CD4-positive, alpha-beta T cell (primary cell): ENCODE measurements at regions not wholly inside any gene's neighbourhood (a gene's known extent, or its start where the extent isn't known, plus 50 kb on each side); places are given as distances from the start of the nearest gene placed in this dataset.
"Not testable (repeated sequence)": the region's sequence is repeated elsewhere in the genome, so short reads cannot be mapped to it uniquely, and the experiment has no call there.

Source experiments
- ATAC-seq: fragments of 200-7000 bp; cut with Tn5 transposase; one replicate; pipeline ENCODE4 v1.10.0; 2022; ENCODE audit warnings: mild to moderate bottlenecking; ENCODE audit not compliant: poor library complexity
- CTCF ChIA-PET: fragments of 350-600 bp; sonication (Branson Sonifier 250); formaldehyde crosslinking; loops from one replicate; lab custom pipeline; 2021; ENCODE audit warnings: antibody characterized with exemption, inconsistent platforms; lab: Charles Lee
- POLR2A ChIA-PET: fragments of 350-600 bp; sonication (Branson Sonifier 250); formaldehyde crosslinking; loops from one replicate; lab custom pipeline; 2021; ENCODE audit warnings: antibody characterized with exemption, inconsistent platforms; lab: Charles Lee
- DNase-seq, 14 experiments: peaks; one replicate each; pipeline ENCODE4 v3.0.0-alpha.2; 2013 to 2020; ENCODE audit warnings: mixed read lengths in 2 of 14
- H3K27ac ChIP-seq, 2 donors: one replicate each; pipeline versions ENCODE4 v1.5.1 to v1.7.0; 2013; ENCODE audit warnings: low read length in 2 of 2, low read depth in 1 of 2, mild to moderate bottlenecking in 1 of 2
- H3K27me3 ChIP-seq, 2 experiments: 1 replicate in 1 of 2; 2 replicates in 1 of 2; pipeline versions ENCODE4 v1.6.1 to v1.7.0; 2013; ENCODE audit warnings: low read length in 2 of 2, control low read depth in 1 of 2, mild to moderate bottlenecking in 1 of 2, moderate library complexity in 1 of 2; ENCODE audit not compliant: insufficient read depth in 2 of 2, control insufficient read depth in 1 of 2
- H3K36me3 ChIP-seq: one replicate; pipeline ENCODE4 v1.6.1; 2013; ENCODE audit warnings: low read length, control low read depth; ENCODE audit not compliant: insufficient read depth
- H3K4me1 ChIP-seq: one replicate; pipeline ENCODE4 v1.6.1; 2013; ENCODE audit warnings: low read length, control low read depth; ENCODE audit not compliant: insufficient read depth
- H3K4me3 ChIP-seq: one replicate; pipeline ENCODE4 v1.5.1; 2013; ENCODE audit warnings: mild to moderate bottlenecking, low read length, moderate library complexity
- H3K9me3 ChIP-seq, 2 experiments: 1 replicate in 1 of 2; 2 replicates in 1 of 2; pipeline versions ENCODE4 v1.6.1 to v1.7.0; 2013; ENCODE audit warnings: low read length in 2 of 2, mild to moderate bottlenecking in 2 of 2, control low read depth in 1 of 2, moderate library complexity in 1 of 2; ENCODE audit not compliant: control insufficient read depth in 1 of 2, insufficient read depth in 1 of 2
- H3K27ac Mint-ChIP-seq: one replicate; pipeline ENCODE4 v1.8.0; 2020; ENCODE audit warnings: mixed read lengths
- H3K27me3 Mint-ChIP-seq: one replicate; pipeline ENCODE4 v1.8.0; 2021; ENCODE audit warnings: mixed read lengths
- H3K36me3 Mint-ChIP-seq: one replicate; pipeline ENCODE4 v1.8.0; 2021; ENCODE audit warnings: low read depth, mixed read lengths
- H3K4me1 Mint-ChIP-seq: one replicate; pipeline ENCODE4 v1.8.0; 2021; ENCODE audit warnings: low read depth, mixed read lengths
- H3K4me3 Mint-ChIP-seq: one replicate; pipeline ENCODE4 v1.8.0; 2020; ENCODE audit warnings: mild to moderate bottlenecking, mixed read lengths
- H3K9me3 Mint-ChIP-seq: one replicate; pipeline ENCODE4 v1.8.0; 2020; ENCODE audit warnings: mixed read lengths
- intact Hi-C, 2 experiments: fragments of 100-400 bp; cut with DNase I in 1 of 2; cut with micrococcal nuclease in 1 of 2; formaldehyde crosslinking; loops; one replicate each; pipeline versions ENCODE4 v1.15.1 to v1.9.0; 2023 to 2025; cut with DNase I, micrococcal nuclease
- TF ChIP-seq, protein P1 (sequence below): fragments of 200-600 bp; IDR thresholded peaks from one replicate; pipeline ENCODE4 v1.8.0; 2022; ENCODE audit warnings: antibody characterized with exemption, mild to moderate bottlenecking

DNA sequence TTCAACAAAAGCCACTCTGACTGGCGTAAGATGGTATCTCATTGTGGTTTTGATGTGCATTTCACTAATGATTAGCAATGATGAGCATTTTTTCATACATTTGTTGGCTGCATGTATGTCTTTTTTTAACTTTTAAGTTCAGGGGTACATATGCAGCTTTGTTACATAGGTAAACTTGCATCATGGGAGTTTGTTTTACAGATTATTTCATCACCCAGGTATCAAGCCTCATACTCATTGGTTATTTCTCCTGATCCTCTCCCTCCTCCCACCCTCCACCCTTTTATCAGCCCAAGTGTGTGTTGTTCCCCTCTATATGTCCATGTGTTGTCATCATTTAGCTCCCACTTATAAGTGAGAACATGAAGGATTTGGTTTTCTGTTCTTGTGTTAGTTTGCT, 154.1 kb upstream of the POGK start:
- ATAC-seq, result no peak
- H3K9me3 Mint-ChIP-seq, result peaks cover 17% of the 10 kb centered on the region
- Histone ChIP-seq H3K27ac (no peak overlapping the region), H3K4me3 (no peak overlapping the region), H3K9me3 (no peaks in the 10 kb centered on the region), H3K4me1 (no peaks in the 10 kb centered on the region), H3K36me3 (no peaks in the 10 kb centered on the region), H3K27me3 (peaks cover 3 to 6% of the 10 kb centered on the region in 2 experiments)
- H3K4me1 Mint-ChIP-seq, result no peaks in the 10 kb centered on the region
- no peak for DNase-seq
- ChIA-PET POLR2A (no interaction called here), CTCF (no interaction called here)
- TF ChIP-seq, protein P1, sequence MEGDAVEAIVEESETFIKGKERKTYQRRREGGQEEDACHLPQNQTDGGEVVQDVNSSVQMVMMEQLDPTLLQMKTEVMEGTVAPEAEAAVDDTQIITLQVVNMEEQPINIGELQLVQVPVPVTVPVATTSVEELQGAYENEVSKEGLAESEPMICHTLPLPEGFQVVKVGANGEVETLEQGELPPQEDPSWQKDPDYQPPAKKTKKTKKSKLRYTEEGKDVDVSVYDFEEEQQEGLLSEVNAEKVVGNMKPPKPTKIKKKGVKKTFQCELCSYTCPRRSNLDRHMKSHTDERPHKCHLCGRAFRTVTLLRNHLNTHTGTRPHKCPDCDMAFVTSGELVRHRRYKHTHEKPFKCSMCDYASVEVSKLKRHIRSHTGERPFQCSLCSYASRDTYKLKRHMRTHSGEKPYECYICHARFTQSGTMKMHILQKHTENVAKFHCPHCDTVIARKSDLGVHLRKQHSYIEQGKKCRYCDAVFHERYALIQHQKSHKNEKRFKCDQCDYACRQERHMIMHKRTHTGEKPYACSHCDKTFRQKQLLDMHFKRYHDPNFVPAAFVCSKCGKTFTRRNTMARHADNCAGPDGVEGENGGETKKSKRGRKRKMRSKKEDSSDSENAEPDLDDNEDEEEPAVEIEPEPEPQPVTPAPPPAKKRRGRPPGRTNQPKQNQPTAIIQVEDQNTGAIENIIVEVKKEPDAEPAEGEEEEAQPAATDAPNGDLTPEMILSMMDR, result no peak
- H3K27me3 Mint-ChIP-seq, result peaks cover 47% of the 10 kb centered on the region
- intact Hi-C loops, result no loop called here
- H3K4me3 Mint-ChIP-seq, result no peak overlapping the region
- H3K36me3 Mint-ChIP-seq, result no peaks in the 10 kb centered on the region
- no peak overlapping the region for H3K27ac Mint-ChIP-seq

GRCh38 chr1:166685891-166686290, 153.4 kb upstream of the POGK start:
- POLR2A ChIA-PET, CTCF ChIA-PET, H3K4me1 Mint-ChIP-seq, DNase-seq, ATAC-seq, intact Hi-C loops, H3K4me3 ChIP-seq, H3K4me3 Mint-ChIP-seq, H3K27me3 ChIP-seq, H3K36me3 Mint-ChIP-seq, H3K36me3 ChIP-seq, H3K9me3 ChIP-seq, H3K27ac ChIP-seq, H3K4me1 ChIP-seq, H3K27ac Mint-ChIP-seq: not testable (repeated sequence)
- Mint-ChIP-seq H3K9me3 (peaks cover 17% of the 10 kb centered on the region), H3K27me3 (peaks cover 50% of the 10 kb centered on the region)

GRCh38 chr1:166690596-166690995, 148.7 kb upstream of the POGK start:
- DNase-seq, H3K4me3 Mint-ChIP-seq, H3K27ac ChIP-seq, H3K4me1 Mint-ChIP-seq, H3K36me3 Mint-ChIP-seq, H3K9me3 ChIP-seq, intact Hi-C loops, H3K36me3 ChIP-seq, H3K4me3 ChIP-seq, ATAC-seq, H3K27ac Mint-ChIP-seq, H3K4me1 ChIP-seq, POLR2A ChIA-PET: not testable (repeated sequence)
- Mint-ChIP-seq H3K9me3 (peaks cover 17% of the 10 kb centered on the region), H3K27me3 (peaks cover 66% of the 10 kb centered on the region)
- H3K27me3 ChIP-seq, result peaks cover 9 to 15% of the 10 kb centered on the region in 2 experiments
- CTCF ChIA-PET, result interaction anchor here (0.7 kb wide), 1 partner anchor 544 kb away, joined by 3 read pairs; no protein-coding TSS in a partner anchor

DNA sequence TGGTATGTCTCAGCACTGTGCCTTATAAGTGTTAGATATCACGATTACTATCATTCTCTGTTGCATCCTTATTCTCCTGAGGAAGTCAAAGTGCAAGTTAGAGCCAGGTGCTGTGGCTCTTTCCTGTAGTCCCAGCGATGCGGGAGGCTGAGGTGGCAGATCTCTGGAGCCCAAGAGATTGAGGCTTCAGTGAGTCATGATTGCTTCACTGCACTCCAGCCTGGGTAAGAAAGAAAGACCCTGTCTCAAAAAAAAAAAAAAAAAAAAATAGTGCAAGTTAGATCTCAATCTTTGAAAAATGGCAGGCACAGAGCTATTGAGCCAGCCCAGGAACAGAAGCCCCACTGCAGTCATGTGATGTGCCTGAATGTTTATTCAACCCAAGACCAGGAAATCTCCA, 147.8 kb upstream of the POGK start:
- no peaks in the 10 kb centered on the region for H3K4me1 Mint-ChIP-seq
- DNase-seq, result no peak
- CTCF ChIA-PET, result interaction anchor here (0.6 kb wide), 1 partner anchor 1465 kb away, joined by 3 read pairs; no protein-coding TSS in a partner anchor
- TF ChIP-seq, protein P1, result no peak
- H3K9me3 ChIP-seq, result no peaks in the 10 kb centered on the region
- no peak overlapping the region for H3K27ac ChIP-seq
- H3K27me3 ChIP-seq, result peaks cover 9 to 15% of the 10 kb centered on the region in 2 experiments
- no peak overlapping the region for H3K27ac Mint-ChIP-seq
- POLR2A ChIA-PET, result no interaction called here
- H3K9me3 Mint-ChIP-seq, result peaks cover 9% of the 10 kb centered on the region
- peaks cover 66% of the 10 kb centered on the region for H3K27me3 Mint-ChIP-seq
- intact Hi-C loops, result no loop called here
- H3K36me3 Mint-ChIP-seq, result no peaks in the 10 kb centered on the region
- no peaks in the 10 kb centered on the region for H3K36me3 ChIP-seq
- H3K4me3 Mint-ChIP-seq, result no peak overlapping the region
- no peak for ATAC-seq
- no peaks in the 10 kb centered on the region for H3K4me1 ChIP-seq
- no peak overlapping the region for H3K4me3 ChIP-seq
